Liver (tissue), 8 donors: ENCODE measurements at regions not wholly inside any gene's neighbourhood (a gene's known extent, or its start where the extent isn't known, plus 50 kb on each side); places are given as distances from the start of the nearest gene placed in this dataset.

Source experiments
- DNase-seq: peaks from one replicate; pipeline ENCODE4 v3.0.0-alpha.2; 2017; ENCODE audit warnings: low spot score
- H3K27ac ChIP-seq, 2 donors: one replicate each; pipeline ENCODE4 v1.7.0; 2013; ENCODE audit warnings: inconsistent platforms in 2 of 2, low read length in 2 of 2, control low read depth in 1 of 2, low read depth in 1 of 2, mild to moderate bottlenecking in 1 of 2
- H3K27me3 ChIP-seq, 4 donors: one replicate each; pipeline versions ENCODE4 v1.6.1 to v1.7.0; 2013; ENCODE audit warnings: low read length in 3 of 4, inconsistent platforms in 1 of 4, mild to moderate bottlenecking in 1 of 4, moderate library complexity in 1 of 4; ENCODE audit not compliant: control insufficient read depth in 4 of 4, insufficient read depth in 4 of 4
- H3K36me3 ChIP-seq, 4 donors: one replicate each; pipeline versions ENCODE4 v1.6.1 to v1.7.0; 2013; ENCODE audit warnings: low read length in 3 of 4, mild to moderate bottlenecking in 3 of 4, low read depth in 1 of 4, moderate library complexity in 1 of 4; ENCODE audit not compliant: control insufficient read depth in 4 of 4, insufficient read depth in 3 of 4
- H3K4me1 ChIP-seq, 4 donors: one replicate each; pipeline versions ENCODE4 v1.6.1 to v1.7.0; 2013; ENCODE audit warnings: low read length in 3 of 4, mild to moderate bottlenecking in 3 of 4, moderate library complexity in 1 of 4; ENCODE audit not compliant: control insufficient read depth in 4 of 4, insufficient read depth in 4 of 4
- H3K4me3 ChIP-seq, 3 donors: one replicate each; pipeline versions ENCODE4 v1.6.1 to v1.7.0; 2013; ENCODE audit warnings: low read length in 3 of 3, control low read depth in 1 of 3, low read depth in 1 of 3, mild to moderate bottlenecking in 1 of 3
- H3K9ac ChIP-seq, 2 donors: one replicate each; pipeline ENCODE4 v1.7.0; 2013; ENCODE audit warnings: low read length in 2 of 2, mild to moderate bottlenecking in 2 of 2, moderate library complexity in 2 of 2, control low read depth in 1 of 2, low read depth in 1 of 2
- H3K9me3 ChIP-seq, 4 donors: one replicate each; pipeline versions ENCODE4 v1.6.1 to v1.7.0; 2013; ENCODE audit warnings: low read length in 3 of 4; ENCODE audit not compliant: control insufficient read depth in 4 of 4
- CTCF ChIP-seq: fragments of 150-350 bp; IDR thresholded peaks from 2 replicates; pipeline ENCODE4 v1.5.1; 2017; ENCODE audit warnings: improper control_type of control experiment, low read depth, low read length; ENCODE audit not compliant: missing input control
- EGR1 ChIP-seq, 2 donors: IDR thresholded peaks; 2 replicates each; pipeline ENCODE4 v1.6.1; 2016 to 2018; ENCODE audit warnings: antibody characterized with exemption in 2 of 2, low read depth in 2 of 2
- FOXA1 ChIP-seq: IDR thresholded peaks from 2 replicates; pipeline ENCODE4 v1.6.1; 2016; ENCODE audit warnings: antibody characterized with exemption
- GABPA ChIP-seq, 2 donors: IDR thresholded peaks in 1 of 2; conservative IDR thresholded peaks in 1 of 2; 2 replicates each; pipeline ENCODE4 v1.6.1; 2016; ENCODE audit warnings: antibody characterized with exemption in 2 of 2, mild to moderate bottlenecking in 1 of 2, moderate library complexity in 1 of 2
- HNF4A ChIP-seq, 2 donors: conservative IDR thresholded peaks; 2 replicates each; pipeline ENCODE4 v1.6.1; 2016; ENCODE audit warnings: antibody characterized with exemption in 2 of 2, mild to moderate bottlenecking in 2 of 2
- HNF4G ChIP-seq: IDR thresholded peaks from 2 replicates; pipeline ENCODE4 v1.6.1; 2016; ENCODE audit warnings: antibody characterized with exemption
- JUND ChIP-seq, 2 donors: IDR thresholded peaks; 2 replicates each; pipeline ENCODE4 v1.6.1; 2016; ENCODE audit warnings: antibody characterized with exemption in 2 of 2
- NR2F2 ChIP-seq: IDR thresholded peaks from 2 replicates; pipeline ENCODE4 v1.6.1; 2016; ENCODE audit warnings: antibody characterized with exemption
- RAD21 ChIP-seq, 2 donors: IDR thresholded peaks; 2 replicates each; pipeline ENCODE4 v1.6.1; 2016; ENCODE audit warnings: antibody characterized with exemption in 2 of 2, mild to moderate bottlenecking in 2 of 2
- REST ChIP-seq: IDR thresholded peaks from 2 replicates; pipeline ENCODE4 v1.6.1; 2016; ENCODE audit warnings: antibody characterized with exemption, mild to moderate bottlenecking
- SP1 ChIP-seq: IDR thresholded peaks from 2 replicates; pipeline ENCODE4 v1.6.1; 2018; ENCODE audit warnings: antibody characterized with exemption, mild to moderate bottlenecking
- TAF1 ChIP-seq: conservative IDR thresholded peaks from 2 replicates; pipeline ENCODE4 v1.6.1; 2016; ENCODE audit warnings: antibody characterized with exemption, mild to moderate bottlenecking
- YY1 ChIP-seq: IDR thresholded peaks from 2 replicates; pipeline ENCODE4 v1.6.1; 2016; ENCODE audit warnings: antibody characterized with exemption, mild to moderate bottlenecking
- WGBS: extraction: QIAGEN DNeasy Blood & Tissue Kit; methylation state at CpG from one replicate; pipeline ENCODE4 v1.1.7; 2013; 5-methylcytosine and 5-hydroxymethylcytosine counted together
- TF ChIP-seq, protein P1 (sequence below): IDR thresholded peaks from 2 replicates; pipeline ENCODE4 v1.6.1; 2016; ENCODE audit warnings: antibody characterized with exemption
- TF ChIP-seq, protein P2 (sequence below): IDR thresholded peaks from 2 replicates; pipeline ENCODE4 v1.6.1; 2016; ENCODE audit warnings: antibody characterized with exemption
- TF ChIP-seq, protein P3 (sequence below): IDR thresholded peaks from 2 replicates; pipeline ENCODE4 v1.6.1; 2016; ENCODE audit warnings: antibody characterized with exemption
- donor health status: healthy.
- donor health status: healthy.
- donor health status: healthy.
- donor health status: healthy.
- donor health status: healthy.

DNA sequence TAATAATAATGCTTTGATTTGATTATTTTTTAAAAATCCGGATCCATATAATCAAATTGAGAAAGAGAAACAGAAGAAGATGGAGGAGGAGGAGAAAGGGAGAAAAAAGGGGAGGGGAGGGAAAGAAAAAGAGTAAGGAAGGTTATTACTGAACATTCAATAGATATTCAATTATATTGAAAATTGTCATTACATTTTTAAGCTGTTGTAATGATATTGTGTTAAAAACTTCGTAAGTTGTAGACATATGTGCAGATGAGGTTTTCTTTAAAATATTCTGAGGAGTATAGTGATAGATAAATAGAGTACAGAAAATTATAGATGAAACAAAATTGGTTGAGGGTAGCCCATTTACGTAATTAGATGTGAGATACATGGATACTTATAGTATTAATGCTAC, 933.0 kb upstream of the PHF14 start:
- H3K36me3 ChIP-seq: no peaks in the 10 kb centered on the region
- no peaks in the 10 kb centered on the region for H3K4me1 ChIP-seq
- H3K4me3 ChIP-seq: no peak overlapping the region
- no peaks in the 10 kb centered on the region for H3K9me3 ChIP-seq
- WGBS: 73% methylated on average over 3 of the region's 3 CpGs
- DNase-seq: no peak
- TF ChIP-seq GABPA (IDR thresholded peaks at IDR 0.05 in 1 of 2, conservative IDR thresholded peaks at IDR 0.05 in 1 of 2) (no peak), JUND (IDR thresholded peaks at IDR 0.05) (no peak), EGR1 (IDR thresholded peaks at IDR 0.05; ENCODE audit: low read depth in 2 of 2) (no peak), SP1 (no peak), TAF1 (no peak), HNF4G (no peak), FOXA1 (no peak), HNF4A (conservative IDR thresholded peaks at IDR 0.05) (no peak), REST (no peak), CTCF (no peak), NR2F2 (no peak), YY1 (no peak), RAD21 (IDR thresholded peaks at IDR 0.05) (no peak)
- TF ChIP-seq, protein P1, sequence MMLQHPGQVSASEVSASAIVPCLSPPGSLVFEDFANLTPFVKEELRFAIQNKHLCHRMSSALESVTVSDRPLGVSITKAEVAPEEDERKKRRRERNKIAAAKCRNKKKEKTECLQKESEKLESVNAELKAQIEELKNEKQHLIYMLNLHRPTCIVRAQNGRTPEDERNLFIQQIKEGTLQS: no peak
- TF ChIP-seq, protein P2, sequence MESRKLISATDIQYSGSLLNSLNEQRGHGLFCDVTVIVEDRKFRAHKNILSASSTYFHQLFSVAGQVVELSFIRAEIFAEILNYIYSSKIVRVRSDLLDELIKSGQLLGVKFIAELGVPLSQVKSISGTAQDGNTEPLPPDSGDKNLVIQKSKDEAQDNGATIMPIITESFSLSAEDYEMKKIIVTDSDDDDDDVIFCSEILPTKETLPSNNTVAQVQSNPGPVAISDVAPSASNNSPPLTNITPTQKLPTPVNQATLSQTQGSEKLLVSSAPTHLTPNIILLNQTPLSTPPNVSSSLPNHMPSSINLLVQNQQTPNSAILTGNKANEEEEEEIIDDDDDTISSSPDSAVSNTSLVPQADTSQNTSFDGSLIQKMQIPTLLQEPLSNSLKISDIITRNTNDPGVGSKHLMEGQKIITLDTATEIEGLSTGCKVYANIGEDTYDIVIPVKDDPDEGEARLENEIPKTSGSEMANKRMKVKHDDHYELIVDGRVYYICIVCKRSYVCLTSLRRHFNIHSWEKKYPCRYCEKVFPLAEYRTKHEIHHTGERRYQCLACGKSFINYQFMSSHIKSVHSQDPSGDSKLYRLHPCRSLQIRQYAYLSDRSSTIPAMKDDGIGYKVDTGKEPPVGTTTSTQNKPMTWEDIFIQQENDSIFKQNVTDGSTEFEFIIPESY: no peak
- TF ChIP-seq, protein P3, sequence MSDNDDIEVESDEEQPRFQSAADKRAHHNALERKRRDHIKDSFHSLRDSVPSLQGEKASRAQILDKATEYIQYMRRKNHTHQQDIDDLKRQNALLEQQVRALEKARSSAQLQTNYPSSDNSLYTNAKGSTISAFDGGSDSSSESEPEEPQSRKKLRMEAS: no peak
- no peaks in the 10 kb centered on the region for H3K27me3 ChIP-seq
- no peak overlapping the region for H3K27ac ChIP-seq
- H3K9ac ChIP-seq: no peak overlapping the region

- H3K27ac ChIP-seq: no peak overlapping the region
- no peaks in the 10 kb centered on the region for H3K36me3 ChIP-seq
- no peaks in the 10 kb centered on the region for H3K4me1 ChIP-seq
- DNase-seq: no peak
- H3K9ac ChIP-seq: no peak overlapping the region
- no peaks in the 10 kb centered on the region for H3K27me3 ChIP-seq
- no peaks in the 10 kb centered on the region for H3K9me3 ChIP-seq
- H3K4me3 ChIP-seq: no peak overlapping the region
- TF ChIP-seq GABPA (IDR thresholded peaks at IDR 0.05 in 1 of 2, conservative IDR thresholded peaks at IDR 0.05 in 1 of 2) (no peak), FOXA1 (no peak)
- TF ChIP-seq, protein P2: no peak
Observed at GRCh38 chr7:10070899-10071298, 902.8 kb upstream of the PHF14 start.
